ENCODE measurements at regions not wholly inside any gene's neighbourhood (a gene's known extent, or its start where the extent isn't known, plus 50 kb on each side); places are given as distances from the start of the nearest gene placed in this dataset.

DNA sequence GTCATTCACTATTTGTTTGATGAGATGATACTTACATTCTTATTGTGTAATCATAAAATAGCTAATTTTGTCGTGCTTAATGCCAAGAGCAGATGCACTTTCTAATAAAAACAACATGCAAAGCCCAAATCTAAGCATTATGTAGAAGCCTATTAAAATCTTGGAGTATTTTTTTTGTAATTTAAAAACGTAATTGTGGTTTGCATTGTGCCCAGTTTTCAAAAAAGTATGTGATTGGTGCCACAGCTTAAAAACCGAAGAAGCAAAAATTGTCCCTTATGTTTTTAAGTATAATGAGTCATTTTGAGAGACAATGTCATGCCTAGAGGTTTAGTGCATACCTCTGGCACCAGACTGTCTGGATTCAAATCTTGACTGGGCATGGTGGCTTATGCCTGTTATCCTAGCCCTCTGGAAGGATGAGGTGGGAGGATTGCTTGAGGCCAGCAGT lies 464.8 kb upstream of the RGS6 start:
- Histone ChIP-seq H3K36me3 (ENCODE audit: control insufficient read depth in 2 of 2, extremely low read depth in 1 of 2, insufficient read depth in 2 of 2, low read length in 2 of 2) (no peaks in the 10 kb centered on the region), H3K27me3 (ENCODE audit: control insufficient read depth in 2 of 2, insufficient read depth in 2 of 2, low read length in 2 of 2) (no peaks in the 10 kb centered on the region), H3K79me2 (ENCODE audit: control insufficient read depth, insufficient read depth, low read length) (no peaks in the 10 kb centered on the region), H3K9me1 (replicated peaks; ENCODE audit: control insufficient read depth, extremely low read depth, insufficient read depth, low read length) (no peaks in the 10 kb centered on the region), H2AFZ (ENCODE audit: low read depth, low read length) (no peak overlapping the region), H3K4me2 (ENCODE audit: insufficient read depth, low read length) (no peak overlapping the region), H3K9me3 (replicated peaks; ENCODE audit: control insufficient read depth, insufficient read depth, low read length) (no peaks in the 10 kb centered on the region), H3K4me3 (replicated peaks in 1 of 3; ENCODE audit: insufficient read depth in 1 of 3, low read depth in 1 of 3, low read length in 3 of 3) (no peak overlapping the region), H4K20me1 (replicated peaks; ENCODE audit: control insufficient read depth, extremely low read depth, insufficient read depth, low read length) (no peaks in the 10 kb centered on the region), H3K27ac (ENCODE audit: insufficient read depth, low read depth, low read length) (no peak overlapping the region), H3K9ac (replicated peaks; ENCODE audit: extremely low read depth, insufficient read depth, low read length) (no peak overlapping the region), H3K4me1 (ENCODE audit: control insufficient read depth, extremely low read depth, insufficient read depth, low read length) (no peaks in the 10 kb centered on the region)
- DNase-seq (ENCODE audit: low read depth, low spot score) (no peak), FAIRE-seq (no peak)
- TF ChIP-seq GATA2 (IDR thresholded peaks at IDR 0.05; ENCODE audit: insufficient read depth, insufficient read length, low read depth, low read length) (no peak), FOS (IDR thresholded peaks at IDR 0.05; ENCODE audit: borderline replicate concordance, insufficient read depth, low read length) (no peak), EZH2 (IDR thresholded peaks at IDR 0.05; ENCODE audit: borderline replicate concordance, low read depth, low read length, severe bottlenecking) (no peak)
- ChIA-PET POLR2A (no interaction called here), CTCF (no interaction called here)
- BruUV-seq (replicated peaks), result no TSS peak
- intact Hi-C loops (cut with micrococcal nuclease) (no loop called here), dilution Hi-C loops (cut with MboI; ENCODE audit: extremely low pct_ligation_motif_present, low sequenced_read_pairs) (no loop called here)

DNA sequence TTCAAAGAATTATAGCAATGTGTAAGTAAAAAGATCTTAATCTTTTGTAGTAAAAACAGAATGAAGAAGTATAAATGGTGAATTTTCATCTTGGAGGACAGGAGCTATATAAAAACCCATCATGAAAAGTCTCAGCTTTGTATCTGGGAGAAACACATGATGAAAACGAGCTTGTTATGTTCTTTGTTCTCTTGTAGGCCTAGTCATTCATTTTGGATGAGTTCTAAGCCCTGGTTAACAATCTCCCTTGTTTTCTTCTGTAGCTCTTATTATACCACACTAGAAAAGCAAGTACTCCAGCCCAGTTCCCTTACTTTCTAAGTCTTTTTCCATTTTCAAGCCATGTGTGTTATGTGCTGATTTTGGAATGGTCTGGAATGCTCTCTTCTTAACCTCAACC lies 463.5 kb upstream of the RGS6 start:
- Histone ChIP-seq H3K4me1 (ENCODE audit: control insufficient read depth, extremely low read depth, insufficient read depth, low read length) (no peaks in the 10 kb centered on the region), H2AFZ (ENCODE audit: low read depth, low read length) (no peak overlapping the region), H3K36me3 (ENCODE audit: control insufficient read depth in 2 of 2, extremely low read depth in 1 of 2, insufficient read depth in 2 of 2, low read length in 2 of 2) (no peaks in the 10 kb centered on the region), H3K4me3 (replicated peaks in 1 of 3; ENCODE audit: insufficient read depth in 1 of 3, low read depth in 1 of 3, low read length in 3 of 3) (no peak overlapping the region), H3K27ac (ENCODE audit: insufficient read depth, low read depth, low read length) (no peak overlapping the region), H3K9me1 (replicated peaks; ENCODE audit: control insufficient read depth, extremely low read depth, insufficient read depth, low read length) (no peaks in the 10 kb centered on the region), H3K9me3 (replicated peaks; ENCODE audit: control insufficient read depth, insufficient read depth, low read length) (no peaks in the 10 kb centered on the region), H3K79me2 (ENCODE audit: control insufficient read depth, insufficient read depth, low read length) (no peaks in the 10 kb centered on the region), H3K4me2 (ENCODE audit: insufficient read depth, low read length) (no peak overlapping the region), H3K27me3 (ENCODE audit: control insufficient read depth in 2 of 2, insufficient read depth in 2 of 2, low read length in 2 of 2) (no peaks in the 10 kb centered on the region), H3K9ac (replicated peaks; ENCODE audit: extremely low read depth, insufficient read depth, low read length) (no peak overlapping the region), H4K20me1 (replicated peaks; ENCODE audit: control insufficient read depth, extremely low read depth, insufficient read depth, low read length) (no peaks in the 10 kb centered on the region)
- ChIA-PET POLR2A (no interaction called here), CTCF (interaction anchor here (1.4 kb wide), 1 partner anchor 11 kb away, joined by 4 read pairs; no protein-coding TSS in a partner anchor)
- DNase-seq (ENCODE audit: low read depth, low spot score) (no peak), FAIRE-seq (no peak)
- dilution Hi-C loops (cut with MboI; ENCODE audit: extremely low pct_ligation_motif_present, low sequenced_read_pairs), result no loop called here
- TF ChIP-seq, protein P1, sequence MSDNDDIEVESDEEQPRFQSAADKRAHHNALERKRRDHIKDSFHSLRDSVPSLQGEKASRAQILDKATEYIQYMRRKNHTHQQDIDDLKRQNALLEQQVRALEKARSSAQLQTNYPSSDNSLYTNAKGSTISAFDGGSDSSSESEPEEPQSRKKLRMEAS (IDR thresholded peaks at IDR 0.05; ENCODE audit: insufficient read depth, insufficient read length), result no peak
- no peak for TF ChIP-seq EZH2 (IDR thresholded peaks at IDR 0.05; ENCODE audit: borderline replicate concordance, low read depth, low read length, severe bottlenecking)
- no peak for TF ChIP-seq POLR2AphosphoS5 (IDR thresholded peaks at IDR 0.05; ENCODE audit: insufficient read depth, low read depth, low read length)
- no peak for TF ChIP-seq POLR2A (IDR thresholded peaks at IDR 0.05; ENCODE audit: low read depth, low read length)
- TF ChIP-seq, protein P2, sequence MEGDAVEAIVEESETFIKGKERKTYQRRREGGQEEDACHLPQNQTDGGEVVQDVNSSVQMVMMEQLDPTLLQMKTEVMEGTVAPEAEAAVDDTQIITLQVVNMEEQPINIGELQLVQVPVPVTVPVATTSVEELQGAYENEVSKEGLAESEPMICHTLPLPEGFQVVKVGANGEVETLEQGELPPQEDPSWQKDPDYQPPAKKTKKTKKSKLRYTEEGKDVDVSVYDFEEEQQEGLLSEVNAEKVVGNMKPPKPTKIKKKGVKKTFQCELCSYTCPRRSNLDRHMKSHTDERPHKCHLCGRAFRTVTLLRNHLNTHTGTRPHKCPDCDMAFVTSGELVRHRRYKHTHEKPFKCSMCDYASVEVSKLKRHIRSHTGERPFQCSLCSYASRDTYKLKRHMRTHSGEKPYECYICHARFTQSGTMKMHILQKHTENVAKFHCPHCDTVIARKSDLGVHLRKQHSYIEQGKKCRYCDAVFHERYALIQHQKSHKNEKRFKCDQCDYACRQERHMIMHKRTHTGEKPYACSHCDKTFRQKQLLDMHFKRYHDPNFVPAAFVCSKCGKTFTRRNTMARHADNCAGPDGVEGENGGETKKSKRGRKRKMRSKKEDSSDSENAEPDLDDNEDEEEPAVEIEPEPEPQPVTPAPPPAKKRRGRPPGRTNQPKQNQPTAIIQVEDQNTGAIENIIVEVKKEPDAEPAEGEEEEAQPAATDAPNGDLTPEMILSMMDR (IDR thresholded peaks at IDR 0.05; ENCODE audit: extremely low read depth in 1 of 2, insufficient read depth in 1 of 2, low read depth in 1 of 2, low read length in 2 of 2), result no peak
- TF ChIP-seq JUN (IDR thresholded peaks at IDR 0.05; ENCODE audit: borderline replicate concordance, insufficient read depth, insufficient read length, low read depth), result no peak
- no peak for TF ChIP-seq MYC (IDR thresholded peaks at IDR 0.05; ENCODE audit: low read depth, low read length)
- TF ChIP-seq GATA2 (IDR thresholded peaks at IDR 0.05; ENCODE audit: insufficient read depth, insufficient read length, low read depth, low read length), result no peak
- TF ChIP-seq FOS (IDR thresholded peaks at IDR 0.05; ENCODE audit: borderline replicate concordance, insufficient read depth, low read length), result no peak
- BruUV-seq (replicated peaks), result no TSS peak
- intact Hi-C loops (cut with micrococcal nuclease), result no loop called here
